ENCODE measurements at regions not wholly inside any gene's neighbourhood (a gene's known extent, or its start where the extent isn't known, plus 50 kb on each side); places are given as distances from the start of the nearest gene placed in this dataset.
"Not testable (repeated sequence)": the region's sequence is repeated elsewhere in the genome, so short reads cannot be mapped to it uniquely, and the experiment has no call there.

DNA sequence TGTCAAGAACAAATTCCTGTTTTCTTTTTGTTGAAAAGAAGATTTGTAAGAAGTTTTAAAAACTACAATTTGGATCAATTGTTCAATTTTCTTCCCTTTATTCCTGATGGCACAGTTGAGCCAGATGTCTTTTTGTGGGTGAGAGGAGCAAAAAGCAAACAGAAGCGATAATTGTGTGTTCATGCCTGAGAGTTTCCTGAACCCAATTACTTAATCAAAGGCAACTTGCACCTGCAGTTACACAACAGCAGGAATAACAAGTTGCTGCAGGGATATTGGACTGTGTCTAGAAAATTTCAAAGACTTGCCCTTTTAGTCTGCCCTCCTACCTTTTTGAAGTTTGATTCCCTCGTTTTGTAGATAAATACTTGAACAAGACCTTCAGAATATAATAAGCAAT is 383.6 kb downstream of the DSEL start:
- DNase-seq = no peak

- no peak for DNase-seq
These were observed 385.0 kb downstream of the DSEL start for GRCh38 chr18:67131498-67131897.

DNA sequence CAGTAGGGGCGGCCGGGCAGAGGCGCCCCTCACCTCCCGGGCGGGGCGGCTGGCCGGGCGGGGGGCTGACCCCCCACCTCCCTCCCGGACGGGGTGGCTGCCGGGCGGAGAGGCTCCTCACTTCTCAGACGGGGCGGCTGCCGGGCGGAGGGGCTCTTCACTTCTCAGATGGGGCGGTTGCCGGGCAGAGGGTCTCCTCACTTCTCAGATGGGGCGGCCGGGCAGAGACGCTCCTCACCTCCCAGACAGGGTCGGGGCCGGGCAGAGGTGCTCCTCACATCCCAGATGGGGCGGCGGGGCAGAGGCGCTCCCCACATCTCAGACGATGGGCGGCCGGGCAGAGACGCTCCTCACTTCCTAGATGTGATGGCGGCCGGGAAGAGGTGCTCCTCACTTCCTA is 389.8 kb downstream of the DSEL start:
- not testable (repeated sequence) for DNase-seq

GRCh38 chr18:67123901-67124300 is 392.6 kb downstream of the DSEL start:
- no peak for DNase-seq

GRCh38 chr18:67117804-67118203 is 398.7 kb downstream of the DSEL start:
- no peak for DNase-seq

- DNase-seq = no peak
These were observed 407.0 kb downstream of the DSEL start for GRCh38 chr18:67109535-67109934.

- no peak for DNase-seq
These were observed 407.6 kb downstream of the DSEL start for GRCh38 chr18:67108894-67109293.

DNA sequence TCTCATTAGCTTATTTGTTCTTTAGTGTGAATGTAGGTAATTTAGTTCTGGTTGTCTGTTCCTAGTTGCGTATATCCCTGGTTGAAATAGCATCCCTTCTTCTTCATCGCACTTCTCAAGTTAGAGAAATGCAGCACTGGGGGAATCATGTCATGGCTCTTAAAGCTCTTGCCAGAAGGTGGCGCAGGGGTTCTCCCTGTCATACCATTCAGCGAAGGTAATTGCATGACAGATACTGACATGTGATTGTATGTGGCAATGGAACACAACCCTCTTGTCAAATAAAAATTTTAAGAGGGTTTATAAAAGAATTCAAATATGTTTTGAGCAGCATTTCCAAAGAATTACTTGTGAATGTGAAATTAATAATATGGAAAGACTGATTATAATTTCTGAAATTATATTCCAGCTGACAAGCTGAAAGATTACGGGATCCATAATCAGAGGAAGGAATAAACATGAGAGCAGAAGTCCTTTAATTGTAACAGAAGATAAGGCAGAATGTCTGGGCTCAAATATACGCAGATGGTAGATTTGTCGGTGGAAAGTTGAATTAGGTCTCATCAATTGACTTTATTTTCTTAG is 411.7 kb downstream of the DSEL start:
- DNase-seq = peak; percentile 60 to 69

DNA sequence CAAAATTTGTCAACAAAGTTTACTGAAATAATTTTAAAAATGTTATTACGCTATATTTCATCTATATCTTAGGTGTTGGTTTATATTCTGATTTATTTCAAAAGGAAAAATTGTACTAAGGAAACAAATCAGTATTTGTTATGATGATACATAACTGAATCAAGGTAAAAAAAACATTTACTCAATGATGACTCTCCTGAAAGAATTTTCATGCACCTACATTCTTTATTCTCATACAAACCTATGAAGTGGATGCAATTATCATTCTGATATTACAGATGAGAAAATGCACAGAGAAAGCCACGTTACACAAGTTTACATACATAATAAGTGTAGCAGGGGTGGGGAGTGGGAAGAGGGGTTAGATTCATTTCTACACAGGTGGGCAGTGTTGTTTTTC is 422.4 kb downstream of the DSEL start:
- no peak for DNase-seq

GRCh38 chr18:67092141-67092540 is 424.4 kb downstream of the DSEL start:
- DNase-seq = no peak

DNA sequence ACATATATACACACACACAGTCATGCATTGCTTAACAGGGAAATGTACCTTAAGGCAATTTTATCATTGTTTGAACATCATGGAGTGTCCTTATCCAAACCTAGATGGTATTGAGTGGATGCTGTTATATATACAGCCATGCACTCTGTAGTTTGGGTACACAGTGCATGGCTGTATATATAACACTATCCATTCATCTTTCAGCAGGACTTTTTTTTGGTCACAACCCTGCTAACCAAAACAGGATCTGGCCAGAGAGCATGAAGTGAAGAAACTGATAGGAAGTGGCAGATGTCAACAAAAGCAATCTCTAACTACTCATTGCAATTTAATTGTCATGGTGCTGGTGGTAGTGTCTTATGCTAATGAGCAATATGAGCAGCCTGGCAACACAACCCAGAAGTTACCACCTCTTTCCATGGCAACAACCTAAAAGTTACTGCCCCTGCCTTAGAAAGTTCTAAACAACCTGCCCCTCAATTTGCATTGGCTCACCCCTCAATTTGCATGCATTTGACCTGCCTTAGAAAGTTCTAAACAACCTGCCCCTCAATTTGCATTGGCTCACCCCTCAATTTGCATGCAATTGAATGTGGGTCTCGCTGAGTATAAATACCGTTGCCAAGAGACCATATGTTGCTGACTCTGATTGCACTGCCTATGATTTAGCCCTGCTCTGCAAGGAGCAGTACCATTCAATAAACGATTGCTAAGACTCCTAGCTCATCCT is 434.9 kb downstream of the DSEL start:
- DNase-seq = no peak

- DNase-seq = no peak
These were observed 435.9 kb downstream of the DSEL start for GRCh38 chr18:67080601-67081000.

DNA sequence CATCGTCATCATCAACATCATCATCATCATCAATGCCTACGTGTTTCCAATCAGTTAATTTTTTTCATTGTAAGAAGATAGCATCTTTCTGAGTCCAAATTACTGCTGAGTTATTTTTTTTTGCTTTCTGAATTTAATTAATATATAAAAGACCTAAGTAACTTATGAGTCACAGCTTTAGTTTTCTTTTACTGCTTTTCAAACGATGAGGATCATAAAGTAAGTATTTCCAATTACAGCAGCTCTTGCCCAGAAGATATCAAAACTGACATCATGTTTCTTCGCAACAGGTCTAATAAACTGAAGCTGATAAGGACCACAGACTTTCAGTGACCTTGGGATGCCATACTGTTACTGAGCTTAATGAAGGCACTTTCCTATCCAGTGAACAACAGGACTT is 442.2 kb downstream of the DSEL start:
- DNase-seq = no peak

DNA sequence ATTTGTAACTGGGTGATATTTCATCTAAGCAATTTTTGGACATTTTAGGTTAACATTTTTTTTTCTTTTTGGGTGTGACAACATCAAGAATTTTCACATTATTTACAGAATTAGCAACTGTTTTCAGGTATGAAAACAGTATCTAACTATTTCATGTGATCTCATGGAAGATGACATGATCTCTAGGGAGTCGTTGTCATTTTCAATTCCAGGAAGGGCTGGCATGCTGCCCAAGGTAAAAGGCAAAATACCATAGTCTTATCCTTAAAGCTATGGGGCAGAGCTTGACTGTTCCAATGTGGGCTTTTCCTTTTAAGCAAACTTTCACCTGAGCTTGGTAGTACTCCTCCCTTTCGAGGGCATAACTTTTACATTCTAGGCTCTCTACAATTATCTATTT is 443.7 kb downstream of the DSEL start:
- DNase-seq = no peak

DNA sequence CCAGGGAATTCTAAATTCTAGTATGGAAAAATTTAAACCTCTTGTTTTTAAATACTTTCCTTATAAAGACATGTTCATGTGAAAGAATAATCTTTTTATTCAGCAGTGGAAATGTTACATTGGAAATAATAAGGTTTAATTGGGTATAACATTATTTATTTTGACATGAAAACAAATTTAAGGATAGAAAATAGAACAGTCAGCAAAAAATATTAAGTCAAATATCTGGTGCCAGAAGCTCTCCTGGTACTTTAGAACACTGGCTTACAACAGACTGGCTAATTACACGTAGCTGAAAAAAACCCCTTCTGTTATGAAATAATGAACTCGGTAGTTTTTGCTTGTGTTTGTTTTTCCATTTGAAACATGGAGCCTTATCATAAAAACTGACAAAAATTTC is 447.9 kb downstream of the DSEL start:
- DNase-seq = no peak

GRCh38 chr18:67047334-67047733 is 443.4 kb upstream of the CDH19 start:
- no peak for DNase-seq

- no peak for DNase-seq
These were observed 439.4 kb upstream of the CDH19 start for GRCh38 chr18:67043276-67043675.

- no peak for DNase-seq
These were observed 437.4 kb upstream of the CDH19 start for GRCh38 chr18:67041334-67041733.

DNA sequence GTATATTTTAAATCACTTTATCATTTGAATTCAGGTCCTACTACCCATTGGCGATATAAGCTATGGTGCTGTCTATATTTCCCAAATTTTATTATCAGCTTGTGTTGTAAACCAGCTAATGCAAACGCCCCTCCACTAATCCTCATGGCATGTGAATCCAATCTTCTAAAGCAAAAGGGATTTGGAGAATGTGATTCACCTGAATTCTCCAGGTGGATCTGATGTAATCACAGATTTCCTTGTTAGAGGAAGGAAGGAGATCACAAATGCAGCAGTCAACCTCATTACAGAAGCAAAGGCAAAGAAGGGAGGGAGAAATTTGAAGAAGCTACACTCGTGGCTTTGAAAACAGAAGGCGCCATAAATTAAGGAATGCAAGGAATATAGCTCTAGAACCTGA is 431.1 kb upstream of the CDH19 start:
- no peak for DNase-seq

GRCh38 chr18:67023059-67023458 is 419.2 kb upstream of the CDH19 start:
- no peak for DNase-seq

DNA sequence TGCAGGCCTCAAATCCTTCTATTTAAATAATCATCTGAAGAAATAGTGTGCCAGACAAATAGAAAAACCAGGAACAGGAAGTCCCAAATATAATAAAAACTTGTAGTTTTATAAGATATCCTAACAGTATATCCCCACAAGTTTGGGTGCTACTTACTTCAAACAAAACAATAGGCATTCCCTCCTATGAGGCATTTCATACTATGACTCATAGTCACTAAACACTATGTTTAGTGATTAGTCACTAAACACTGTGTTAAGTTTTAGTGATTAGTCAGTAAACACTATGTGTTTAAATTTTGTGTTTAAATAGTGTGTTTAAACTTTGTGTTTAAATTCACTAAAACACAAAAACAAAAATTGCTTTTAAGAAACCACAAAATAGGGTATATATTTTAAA is 407.0 kb upstream of the CDH19 start:
- DNase-seq = no peak

- DNase-seq = no peak
These were observed 404.1 kb upstream of the CDH19 start for GRCh38 chr18:67007999-67008398.

DNA sequence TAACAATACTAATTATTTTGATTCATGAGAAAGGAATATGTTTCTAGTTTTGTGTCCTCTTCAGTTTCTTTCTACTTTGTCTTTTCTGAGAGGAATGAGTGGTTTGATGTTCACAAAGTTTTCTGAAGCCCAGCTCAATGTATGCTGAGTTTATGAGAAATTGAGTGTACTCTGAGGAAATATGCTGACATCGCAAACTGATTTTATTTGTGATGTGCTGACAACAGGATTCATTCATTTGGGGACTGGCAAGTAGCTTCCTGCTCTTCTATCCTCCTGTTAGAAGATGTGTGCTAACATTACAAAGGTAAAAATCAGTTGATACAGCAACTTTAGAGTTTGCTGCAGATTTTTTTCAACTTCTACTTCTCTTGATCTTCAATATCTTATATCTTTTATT is 403.2 kb upstream of the CDH19 start:
- no peak for DNase-seq

DNA sequence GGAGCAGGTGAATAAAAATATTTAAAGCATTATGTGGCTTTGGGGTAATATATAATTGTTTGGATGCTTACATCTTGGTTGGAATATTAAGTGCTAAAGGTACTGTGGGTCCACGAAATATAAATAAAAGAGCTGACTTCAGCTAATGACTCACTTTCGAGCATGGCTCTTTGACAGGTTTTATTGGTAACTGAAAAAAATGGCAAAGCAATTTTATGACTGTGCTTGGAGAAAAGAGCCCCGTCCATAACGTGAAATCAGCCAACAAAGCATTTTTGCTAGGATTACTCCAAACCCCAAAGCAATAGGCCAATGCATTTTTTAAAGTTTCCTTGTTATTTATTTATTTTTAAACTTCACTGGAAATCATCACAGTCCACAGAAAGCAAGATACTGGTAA is 397.2 kb upstream of the CDH19 start:
- DNase-seq = no peak

- no peak for DNase-seq
These were observed 395.1 kb upstream of the CDH19 start for GRCh38 chr18:66999003-66999402.
